Endothelial cell of umbilical vein (primary cell): ENCODE measurements at regions not wholly inside any gene's neighbourhood (a gene's known extent, or its start where the extent isn't known, plus 50 kb on each side); places are given as distances from the start of the nearest gene placed in this dataset.

ENCODE experiments used
- BruUV-seq: library from RNA; stranded (reverse); fragments of 400-500 nt; replicated peaks from 2 replicates; lab custom pipeline; 2021; lab: Mats Ljungman, UMichigan
- CTCF ChIA-PET: fragments of 300-600, 350-600 bp; sonication (Branson Sonifier 250); formaldehyde crosslinking; loops from one replicate; lab custom pipeline; 2021; ENCODE audit warnings: antibody characterized with exemption, inconsistent platforms; lab: Charles Lee
- POLR2A ChIA-PET: fragments of 300-600, 350-600 bp; sonication (Branson Sonifier 250); formaldehyde crosslinking; loops from one replicate; lab custom pipeline; 2021; ENCODE audit warnings: antibody characterized with exemption, inconsistent platforms; lab: Charles Lee
- DNase-seq: peaks from one replicate; pipeline ENCODE4 v3.0.0-alpha.2; 2011; ENCODE audit warnings: low read depth, low spot score
- FAIRE-seq: peaks from 2 replicates; lab custom pipeline; 2011; peaks lifted over from hg19 to GRCh38; lab: Jason Lieb, UNC
- H2AFZ ChIP-seq: 2 replicates; pipeline ENCODE4 v1.6.0; 2012; ENCODE audit warnings: low read depth, low read length, control low read depth, inconsistent platforms
- H3K27ac ChIP-seq: 2 replicates; pipeline ENCODE4 v1.5.1; 2011; ENCODE audit warnings: low read depth, mild to moderate bottlenecking, control low read depth, low read length, moderate library complexity; ENCODE audit not compliant: insufficient read depth
- H3K27me3 ChIP-seq, 2 experiments: 2 replicates each; pipeline versions ENCODE4 v1.6.0 to v1.6.1; 2011; ENCODE audit warnings: low read length in 2 of 2, mixed read lengths in 1 of 2; ENCODE audit not compliant: control insufficient read depth in 2 of 2, insufficient read depth in 2 of 2
- H3K36me3 ChIP-seq, 2 experiments: 2 replicates in 1 of 2; 3 replicates in 1 of 2; pipeline ENCODE4 v1.5.1; 2011; ENCODE audit warnings: low read length in 2 of 2, mild to moderate bottlenecking in 1 of 2, moderate library complexity in 1 of 2; ENCODE audit not compliant: control insufficient read depth in 2 of 2, insufficient read depth in 2 of 2; ENCODE audit errors: extremely low read depth in 1 of 2
- H3K4me1 ChIP-seq: 3 replicates; pipeline ENCODE4 v1.5.1; 2011; ENCODE audit warnings: mild to moderate bottlenecking, low read length; ENCODE audit not compliant: control insufficient read depth, insufficient read depth; ENCODE audit errors: extremely low read depth
- H3K4me2 ChIP-seq: 2 replicates; pipeline ENCODE4 v1.6.1; 2011; ENCODE audit warnings: low read length, control low read depth, mixed read lengths; ENCODE audit not compliant: insufficient read depth
- H3K4me3 ChIP-seq, 3 experiments: fragments of 200-600 bp in 1 of 3; sonication (generic), shearing (Covaris generic) in 1 of 3; replicated peaks in 1 of 3; 2 replicates each; pipeline ENCODE4 v1.5.1; 2011 to 2016; ENCODE audit warnings: control low read depth in 3 of 3, low read length in 3 of 3, mild to moderate bottlenecking in 2 of 3, inconsistent platforms in 1 of 3, low read depth in 1 of 3, moderate library complexity in 1 of 3; ENCODE audit not compliant: insufficient read depth in 1 of 3
- H3K79me2 ChIP-seq: 2 replicates; pipeline ENCODE4 v1.6.0; 2012; ENCODE audit warnings: low read length, inconsistent platforms; ENCODE audit not compliant: control insufficient read depth, insufficient read depth
- H3K9ac ChIP-seq: replicated peaks from 2 replicates; pipeline ENCODE3; 2011; ENCODE audit warnings: low read length, control low read depth; ENCODE audit not compliant: insufficient read depth; ENCODE audit errors: extremely low read depth
- H3K9me1 ChIP-seq: replicated peaks from 3 replicates; pipeline ENCODE4 v1.6.0; 2011; ENCODE audit warnings: mild to moderate bottlenecking, low read length; ENCODE audit not compliant: control insufficient read depth, insufficient read depth; ENCODE audit errors: extremely low read depth
- H3K9me3 ChIP-seq: replicated peaks from 2 replicates; pipeline ENCODE4 v1.5.1; 2012; ENCODE audit warnings: low read length, inconsistent platforms; ENCODE audit not compliant: control insufficient read depth, insufficient read depth
- H4K20me1 ChIP-seq: replicated peaks from 2 replicates; pipeline ENCODE3; 2011; ENCODE audit warnings: mild to moderate bottlenecking, low read length; ENCODE audit not compliant: control insufficient read depth, insufficient read depth; ENCODE audit errors: extremely low read depth
- CTCF ChIP-seq, 2 donors: IDR thresholded peaks; 1 replicate in 1 of 2; 2 replicates in 1 of 2; pipeline ENCODE4 v1.5.1; 2011; ENCODE audit warnings: low read length in 2 of 2, mild to moderate bottlenecking in 2 of 2, moderate library complexity in 2 of 2, control low read depth in 1 of 2, inconsistent platforms in 1 of 2, low read depth in 1 of 2; ENCODE audit not compliant: insufficient read depth in 1 of 2; ENCODE audit errors: extremely low read depth in 1 of 2
- EZH2 ChIP-seq: IDR thresholded peaks from 2 replicates; pipeline ENCODE4 v1.6.1; 2012; ENCODE audit warnings: borderline replicate concordance, low read depth, mild to moderate bottlenecking, moderate library complexity, low read length, inconsistent platforms; ENCODE audit not compliant: severe bottlenecking
- MAX ChIP-seq: IDR thresholded peaks from 2 replicates; pipeline ENCODE4 v1.6.1; 2011; ENCODE audit not compliant: insufficient read depth, insufficient read length
- MYC ChIP-seq: IDR thresholded peaks from one replicate; pipeline ENCODE4 v1.6.1; 2011; ENCODE audit warnings: mild to moderate bottlenecking, low read depth, low read length
- POLR2A ChIP-seq: IDR thresholded peaks from 2 replicates; pipeline ENCODE4 v1.6.1; 2012; ENCODE audit warnings: low read depth, mild to moderate bottlenecking, control low read depth, low read length
- POLR2AphosphoS5 ChIP-seq: IDR thresholded peaks from 2 replicates; pipeline ENCODE4 v1.6.1; 2012; ENCODE audit warnings: low read depth, mild to moderate bottlenecking, control low read depth, low read length, moderate library complexity; ENCODE audit not compliant: insufficient read depth
- dilution Hi-C: fragments of 300-500 bp; cut with MboI; formaldehyde crosslinking; loops from one replicate; pipeline ENCODE4 v1.15.0; 2019; ENCODE audit warnings: low sequenced_read_pairs; ENCODE audit not compliant: extremely low pct_ligation_motif_present
- intact Hi-C: fragments of 100-400 bp; cut with micrococcal nuclease; formaldehyde crosslinking; loops from one replicate; pipeline ENCODE4 v1.10.0; 2022

GRCh38 chr2:123303731-123304130 lies 721.4 kb upstream of the CNTNAP5 start:
- Histone ChIP-seq H4K20me1 (no peaks in the 10 kb centered on the region), H2AFZ (no peak overlapping the region), H3K79me2 (no peaks in the 10 kb centered on the region), H3K9me1 (no peaks in the 10 kb centered on the region), H3K36me3 (no peaks in the 10 kb centered on the region), H3K4me2 (no peak overlapping the region), H3K4me3 (no peak overlapping the region), H3K9me3 (no peaks in the 10 kb centered on the region), H3K9ac (no peak overlapping the region), H3K27ac (no peak overlapping the region), H3K27me3 (no peaks in the 10 kb centered on the region), H3K4me1 (no peaks in the 10 kb centered on the region)
- TF ChIP-seq POLR2AphosphoS5 (no peak), MYC (no peak), POLR2A (no peak), EZH2 (no peak), CTCF (IDR thresholded peaks at IDR 0.05; ENCODE audit: extremely low read depth in 1 of 2, insufficient read depth in 1 of 2, low read depth in 1 of 2, low read length in 2 of 2) (no peak), MAX (no peak)
- ChIA-PET CTCF (no interaction called here), POLR2A (no interaction called here)
- DNase-seq: no peak
- intact Hi-C loops: no loop called here
- no TSS peak for BruUV-seq
- dilution Hi-C loops: no loop called here
- no peak for FAIRE-seq
